Chondrocyte (in vitro differentiated cells): ENCODE measurements at regions not wholly inside any gene's neighbourhood (a gene's known extent, or its start where the extent isn't known, plus 50 kb on each side); places are given as distances from the start of the nearest gene placed in this dataset.
"Not testable (repeated sequence)": the region's sequence is repeated elsewhere in the genome, so short reads cannot be mapped to it uniquely, and the experiment has no call there.

ENCODE experiments used
- DNase-seq: peaks from one replicate; pipeline ENCODE4 v3.0.0; 2021; ENCODE audit warnings: mixed read lengths, low spot score
- H3K27ac Mint-ChIP-seq: one replicate; pipeline ENCODE4 v1.8.0; 2021; ENCODE audit warnings: mild to moderate bottlenecking, moderate library complexity, mixed read lengths; ENCODE audit not compliant: unreplicated experiment
- H3K27me3 Mint-ChIP-seq: 2 replicates; pipeline ENCODE4 v1.8.0; 2021; ENCODE audit warnings: low read depth, mixed read lengths
- H3K36me3 Mint-ChIP-seq: 2 replicates; pipeline ENCODE4 v1.8.0; 2021; ENCODE audit warnings: low read depth, mixed read lengths
- H3K4me1 Mint-ChIP-seq: 2 replicates; pipeline ENCODE4 v1.8.0; 2021; ENCODE audit warnings: low read depth, mild to moderate bottlenecking, mixed read lengths
- H3K4me3 Mint-ChIP-seq: one replicate; pipeline ENCODE4 v1.8.0; 2021; ENCODE audit warnings: mild to moderate bottlenecking, moderate library complexity, mixed read lengths; ENCODE audit not compliant: unreplicated experiment
- H3K9me3 Mint-ChIP-seq: 2 replicates; pipeline ENCODE4 v1.8.0; 2021; ENCODE audit warnings: low read depth, mixed read lengths
- CTCF ChIP-seq: fragments of 200-600 bp; sonication (generic); IDR thresholded peaks from 2 replicates; pipeline ENCODE4 v1.5.0; 2021; ENCODE audit warnings: antibody characterized with exemption, mild to moderate bottlenecking, moderate library complexity

- no peak for DNase-seq
- no peak overlapping the region for H3K4me3 Mint-ChIP-seq
- no peak for TF ChIP-seq CTCF
- H3K27me3 Mint-ChIP-seq = no peaks in the 10 kb centered on the region
- no peak overlapping the region for H3K27ac Mint-ChIP-seq
- H3K9me3 Mint-ChIP-seq = peaks cover 5% of the 10 kb centered on the region
- H3K4me1 Mint-ChIP-seq = no peaks in the 10 kb centered on the region
- no peaks in the 10 kb centered on the region for H3K36me3 Mint-ChIP-seq
Measured at GRCh38 chr4:19214591-19215186, 1037.0 kb upstream of the SLIT2 start.

GRCh38 chr4:19213388-19213787 is 1038.3 kb upstream of the SLIT2 start:
- no peak overlapping the region for H3K4me3 Mint-ChIP-seq
- no peaks in the 10 kb centered on the region for H3K4me1 Mint-ChIP-seq
- H3K27me3 Mint-ChIP-seq = no peaks in the 10 kb centered on the region
- H3K36me3 Mint-ChIP-seq = no peaks in the 10 kb centered on the region
- no peak for TF ChIP-seq CTCF
- DNase-seq = no peak
- H3K27ac Mint-ChIP-seq = no peak overlapping the region
- H3K9me3 Mint-ChIP-seq = peaks cover 5% of the 10 kb centered on the region

- Mint-ChIP-seq H3K27ac (no peak overlapping the region), H3K4me1 (no peaks in the 10 kb centered on the region), H3K27me3 (peaks cover 3% of the 10 kb centered on the region), H3K36me3 (no peaks in the 10 kb centered on the region), H3K9me3 (peaks cover 8% of the 10 kb centered on the region), H3K4me3 (no peak overlapping the region)
- DNase-seq = no peak
- no peak for TF ChIP-seq CTCF
Measured at GRCh38 chr4:19205853-19206252, 1045.9 kb upstream of the SLIT2 start.

- not testable (repeated sequence) for H3K4me3 Mint-ChIP-seq, H3K9me3 Mint-ChIP-seq, H3K4me1 Mint-ChIP-seq
Measured at GRCh38 chr4:19197838-19198237, 1053.9 kb upstream of the SLIT2 start.

GRCh38 chr4:19195696-19196095 is 1056.0 kb upstream of the SLIT2 start:
- Mint-ChIP-seq H3K4me1 (no peaks in the 10 kb centered on the region), H3K27ac (no peak overlapping the region), H3K27me3 (no peaks in the 10 kb centered on the region), H3K4me3 (no peak overlapping the region), H3K9me3 (no peaks in the 10 kb centered on the region), H3K36me3 (no peaks in the 10 kb centered on the region)
- no peak for TF ChIP-seq CTCF
- DNase-seq = no peak

More at GRCh38 chr4:19197838-19198237, 1053.9 kb upstream of the SLIT2 start:
- not testable (repeated sequence) for H3K27me3 Mint-ChIP-seq, H3K36me3 Mint-ChIP-seq, H3K27ac Mint-ChIP-seq
- DNase-seq = peak; percentile 35

- Mint-ChIP-seq H3K36me3 (no peaks in the 10 kb centered on the region), H3K9me3 (no peaks in the 10 kb centered on the region), H3K27me3 (no peaks in the 10 kb centered on the region), H3K4me1 (no peaks in the 10 kb centered on the region), H3K27ac (no peak overlapping the region), H3K4me3 (no peak overlapping the region)
- no peak for DNase-seq
- TF ChIP-seq CTCF = no peak
Measured at GRCh38 chr4:19194672-19195071, 1057.0 kb upstream of the SLIT2 start.
